Astrocyte of the spinal cord (primary cell): ENCODE measurements at regions not wholly inside any gene's neighbourhood (a gene's known extent, or its start where the extent isn't known, plus 50 kb on each side); places are given as distances from the start of the nearest gene placed in this dataset.

Source experiments
- DNase-seq: peaks from one replicate; pipeline ENCODE4 v3.0.0; 2011; ENCODE audit warnings: low read depth, low spot score
- H3K4me3 ChIP-seq: 2 replicates; pipeline ENCODE4 v1.5.1; 2011; ENCODE audit warnings: low read depth, mild to moderate bottlenecking, low read length, moderate library complexity
- in situ Hi-C: cut with HindIII; loops from 2 replicates; pipeline ENCODE4 v1.10.0; 2017; ENCODE audit warnings: low sequenced_read_pairs
- TF ChIP-seq, protein P1 (sequence below): IDR thresholded peaks from 2 replicates; pipeline ENCODE4 v1.5.1; 2012; ENCODE audit warnings: low read depth, mild to moderate bottlenecking, low read length, inconsistent platforms

DNA sequence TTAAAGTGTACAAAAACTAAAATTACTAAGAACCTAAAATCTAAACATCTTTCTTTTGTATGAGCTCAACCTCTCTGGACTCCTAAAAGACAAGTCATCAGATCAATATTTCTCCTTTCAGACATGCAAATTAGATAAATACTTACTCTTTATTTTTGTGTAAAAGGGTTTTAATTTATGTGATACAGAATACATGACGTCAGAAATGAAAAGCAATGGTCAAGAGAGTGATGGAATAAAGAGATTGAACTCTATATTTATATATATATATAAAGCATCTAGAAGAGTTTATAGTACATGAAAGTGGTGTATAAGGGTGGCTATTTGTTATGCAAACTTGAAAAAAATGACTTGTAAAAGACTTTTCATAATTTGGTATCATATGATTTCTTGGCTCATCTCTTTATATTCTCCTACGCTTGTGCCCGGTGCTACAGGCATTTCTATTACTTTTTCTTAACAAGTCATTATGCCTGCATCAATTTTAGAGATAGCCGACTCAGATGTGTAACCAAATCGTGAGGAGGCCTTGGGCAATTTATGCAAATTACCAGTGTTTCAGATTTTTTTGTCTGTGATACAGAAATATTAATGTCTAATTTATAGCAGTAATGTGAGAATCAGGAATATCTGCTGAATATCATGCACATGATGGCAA is 186.0 kb upstream of the OLFM3 start:
- no peak overlapping the region for H3K4me3 ChIP-seq
- DNase-seq: no peak
- TF ChIP-seq, protein P1, sequence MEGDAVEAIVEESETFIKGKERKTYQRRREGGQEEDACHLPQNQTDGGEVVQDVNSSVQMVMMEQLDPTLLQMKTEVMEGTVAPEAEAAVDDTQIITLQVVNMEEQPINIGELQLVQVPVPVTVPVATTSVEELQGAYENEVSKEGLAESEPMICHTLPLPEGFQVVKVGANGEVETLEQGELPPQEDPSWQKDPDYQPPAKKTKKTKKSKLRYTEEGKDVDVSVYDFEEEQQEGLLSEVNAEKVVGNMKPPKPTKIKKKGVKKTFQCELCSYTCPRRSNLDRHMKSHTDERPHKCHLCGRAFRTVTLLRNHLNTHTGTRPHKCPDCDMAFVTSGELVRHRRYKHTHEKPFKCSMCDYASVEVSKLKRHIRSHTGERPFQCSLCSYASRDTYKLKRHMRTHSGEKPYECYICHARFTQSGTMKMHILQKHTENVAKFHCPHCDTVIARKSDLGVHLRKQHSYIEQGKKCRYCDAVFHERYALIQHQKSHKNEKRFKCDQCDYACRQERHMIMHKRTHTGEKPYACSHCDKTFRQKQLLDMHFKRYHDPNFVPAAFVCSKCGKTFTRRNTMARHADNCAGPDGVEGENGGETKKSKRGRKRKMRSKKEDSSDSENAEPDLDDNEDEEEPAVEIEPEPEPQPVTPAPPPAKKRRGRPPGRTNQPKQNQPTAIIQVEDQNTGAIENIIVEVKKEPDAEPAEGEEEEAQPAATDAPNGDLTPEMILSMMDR: no peak
- in situ Hi-C loops: no loop called here

DNA sequence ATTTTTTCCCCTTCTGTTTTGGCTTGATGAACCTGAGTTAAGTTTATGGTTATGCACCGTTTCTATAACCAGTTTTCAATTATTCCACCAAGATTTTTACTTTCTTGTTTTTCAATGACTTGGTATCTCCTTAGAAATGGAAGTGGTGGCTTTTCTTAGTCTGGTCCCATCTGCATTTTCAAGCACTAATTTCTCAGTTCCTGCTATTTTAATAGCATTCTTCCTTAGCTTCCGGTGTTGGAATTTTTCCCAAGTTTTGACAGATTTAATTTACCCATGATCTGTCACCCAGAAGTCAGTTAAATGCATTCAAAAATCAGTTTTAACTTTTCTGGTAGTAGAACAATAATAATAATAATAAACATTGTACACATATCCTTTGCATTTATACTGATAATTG is 184.6 kb upstream of the OLFM3 start:
- H3K4me3 ChIP-seq: no peak overlapping the region
- in situ Hi-C loops: no loop called here
- TF ChIP-seq, protein P1: no peak
- no peak for DNase-seq

DNA sequence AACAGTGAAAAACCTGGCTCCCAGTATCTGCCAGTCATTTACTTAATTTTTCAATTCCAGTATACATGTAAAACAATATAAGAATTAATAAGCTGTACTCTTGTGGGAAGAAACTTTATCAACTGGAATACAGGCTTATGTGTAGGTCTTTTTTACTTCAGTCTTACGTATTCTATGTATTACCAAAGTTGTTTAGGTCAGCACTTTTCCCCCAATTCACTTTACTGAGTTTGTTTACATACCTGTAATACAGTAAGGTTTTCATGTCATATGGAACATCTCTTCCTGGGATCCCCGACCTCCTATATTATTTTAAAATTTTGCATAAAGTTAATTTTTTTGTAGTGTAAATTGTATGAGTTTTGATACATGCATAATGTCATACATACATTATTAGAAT is 181.8 kb upstream of the OLFM3 start:
- in situ Hi-C loops: no loop called here
- TF ChIP-seq, protein P1: no peak
- no peak overlapping the region for H3K4me3 ChIP-seq
- DNase-seq: no peak

DNA sequence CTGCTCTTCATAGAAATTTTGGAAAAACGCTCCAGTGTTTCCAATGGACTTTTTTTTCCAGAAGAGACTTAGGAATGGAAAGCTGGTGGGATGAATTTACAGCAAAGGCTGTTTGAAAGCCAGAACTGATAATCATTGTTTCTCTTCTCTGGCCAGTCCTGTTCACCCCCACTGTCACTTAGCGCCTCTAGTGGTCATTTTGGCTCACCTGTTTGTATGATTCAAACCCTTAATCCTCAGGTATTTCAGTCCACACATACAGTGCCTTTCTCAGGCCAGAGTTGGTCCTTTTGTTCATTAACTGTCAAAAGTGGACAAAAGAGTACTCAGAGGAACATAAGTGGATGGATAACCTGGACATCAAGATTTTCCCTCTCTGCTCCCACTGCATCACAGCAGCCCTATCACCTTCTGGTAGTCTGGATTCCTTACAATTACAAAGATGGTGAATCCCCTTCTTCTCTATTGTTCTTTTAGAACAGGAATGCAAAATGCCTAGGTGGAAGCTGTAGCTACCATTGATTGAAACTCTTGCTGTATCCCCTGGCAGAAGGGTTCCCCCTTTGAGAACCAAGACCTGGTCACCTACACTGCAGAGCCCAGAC is 177.6 kb upstream of the OLFM3 start:
- TF ChIP-seq, protein P1: no peak
- H3K4me3 ChIP-seq: no peak overlapping the region
- in situ Hi-C loops: no loop called here
- DNase-seq: no peak

DNA sequence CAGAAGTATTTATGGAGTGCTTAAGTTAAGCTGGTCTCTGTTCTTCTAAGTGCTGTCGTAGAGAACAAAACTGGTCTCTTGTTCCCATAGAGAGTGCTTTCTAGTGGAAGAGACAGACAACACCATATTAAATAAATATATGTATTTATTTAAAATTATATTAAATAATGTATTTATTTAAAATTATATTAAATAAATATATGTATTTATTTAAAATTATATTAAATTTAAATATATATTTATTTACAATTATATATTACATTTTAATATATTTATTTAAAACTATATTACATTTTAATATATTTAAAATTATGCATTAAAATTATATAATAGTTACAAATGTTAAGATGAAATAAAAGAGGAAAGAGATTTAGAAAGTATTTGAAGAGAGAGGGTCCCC is 175.5 kb upstream of the OLFM3 start:
- TF ChIP-seq, protein P1: no peak
- in situ Hi-C loops: no loop called here
- H3K4me3 ChIP-seq: no peak overlapping the region
- no peak for DNase-seq

DNA sequence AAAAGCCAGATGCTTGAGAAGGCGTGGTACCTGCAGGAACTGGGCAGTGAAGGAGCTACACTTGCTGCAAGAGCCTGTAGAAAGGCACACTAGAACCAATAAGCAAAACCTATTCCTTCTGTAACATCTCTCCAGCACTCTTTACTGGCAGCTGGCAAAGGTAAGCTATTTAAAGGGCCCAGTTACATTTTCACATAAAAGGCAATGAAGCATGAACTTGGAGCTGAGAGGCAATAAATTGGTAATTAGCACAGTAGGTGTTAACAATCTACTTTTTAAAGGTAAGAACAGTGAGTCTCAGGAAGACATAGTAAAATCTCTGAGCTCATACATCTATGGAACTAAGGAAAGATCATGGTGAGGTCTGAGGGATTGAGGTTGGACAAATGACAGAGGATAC is 167.1 kb upstream of the OLFM3 start:
- no peak for DNase-seq
- no peak overlapping the region for H3K4me3 ChIP-seq
- in situ Hi-C loops: no loop called here
- TF ChIP-seq, protein P1: no peak

DNA sequence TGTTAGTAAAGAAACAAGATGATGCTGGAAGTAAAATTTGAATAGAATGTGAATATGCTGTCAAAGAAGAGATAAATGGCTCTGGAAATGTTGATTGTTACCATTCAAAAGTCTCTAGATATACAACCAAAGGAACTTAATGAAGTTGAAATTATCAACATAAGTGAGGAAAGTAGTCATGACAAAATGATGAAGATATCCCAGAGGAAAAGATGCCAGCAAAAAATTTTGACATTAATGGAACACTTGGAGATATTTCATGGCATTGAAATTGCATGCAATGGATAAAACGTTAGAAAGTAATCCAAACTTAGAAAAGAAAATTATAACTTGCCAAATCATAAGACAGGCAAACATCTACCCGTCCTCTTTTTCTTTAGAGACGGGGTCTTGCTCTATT is 154.5 kb upstream of the OLFM3 start:
- no peak overlapping the region for H3K4me3 ChIP-seq
- TF ChIP-seq, protein P1: no peak
- in situ Hi-C loops: no loop called here
- DNase-seq: no peak
